Natural killer cell treated with Interleukin-12 subunit alpha and Interleukin-12 subunit beta and Interleukin-15 and Interleukin-18, amount 100 ng/mL, for 72 hours (primary cell): ENCODE measurements at regions not wholly inside any gene's neighbourhood (a gene's known extent, or its start where the extent isn't known, plus 50 kb on each side); places are given as distances from the start of the nearest gene placed in this dataset.
"Not testable (repeated sequence)": the region's sequence is repeated elsewhere in the genome, so short reads cannot be mapped to it uniquely, and the experiment has no call there.

Source experiments
- ATAC-seq, 2 donors: fragments of 150-1000 bp; cut with Tn5 transposase in 1 of 2; sonication (Bioruptor Pico), chemical (Tn5 transposase) in 1 of 2; 2 replicates each; pipeline ENCODE4 v1.10.0; 2021
- DNase-seq: peaks from one replicate; pipeline ENCODE4 v3.0.0; 2022; ENCODE audit warnings: low spot score
- H3K27ac Mint-ChIP-seq, 2 donors: 1 replicate in 1 of 2; 2 replicates in 1 of 2; pipeline ENCODE4 v1.8.0; 2022; ENCODE audit warnings: mixed read lengths in 2 of 2, mild to moderate bottlenecking in 1 of 2, moderate library complexity in 1 of 2
- H3K27me3 Mint-ChIP-seq, 2 donors: 1 replicate in 1 of 2; 2 replicates in 1 of 2; pipeline ENCODE4 v1.8.0; 2022; ENCODE audit warnings: mixed read lengths in 2 of 2
- H3K36me3 Mint-ChIP-seq: one replicate; pipeline ENCODE4 v1.8.0; 2022; ENCODE audit warnings: mixed read lengths
- H3K4me1 Mint-ChIP-seq, 2 donors: 1 replicate in 1 of 2; 2 replicates in 1 of 2; pipeline ENCODE4 v1.8.0; 2022; ENCODE audit warnings: low read depth in 2 of 2, mixed read lengths in 2 of 2, mild to moderate bottlenecking in 1 of 2
- H3K4me3 Mint-ChIP-seq: one replicate; pipeline ENCODE4 v1.8.0; 2022; ENCODE audit warnings: mixed read lengths
- H3K9me3 Mint-ChIP-seq: 2 replicates; pipeline ENCODE4 v1.8.0; 2022; ENCODE audit warnings: mixed read lengths

DNA sequence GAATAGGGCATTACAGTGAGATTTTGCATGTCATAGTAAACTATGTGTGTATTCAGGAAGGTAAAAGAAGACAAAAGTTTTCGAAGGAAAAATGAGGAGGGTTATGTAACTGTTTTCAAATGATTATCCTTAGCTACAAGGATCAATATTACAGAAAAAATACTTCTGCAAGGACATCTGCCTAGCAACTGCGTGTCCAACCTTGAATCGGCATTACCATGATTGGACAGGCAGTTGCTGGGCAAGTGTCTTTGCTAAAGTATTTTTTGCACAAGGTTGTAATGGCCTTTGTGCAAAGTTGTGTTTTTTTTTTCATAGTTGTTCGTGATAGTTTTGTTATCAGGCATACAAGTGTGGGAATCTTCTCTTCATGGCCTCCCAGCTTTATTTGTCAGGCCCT lies 136.8 kb downstream of the FASLG start:
- Mint-ChIP-seq H3K4me1 (peaks cover 2 to 4% of the 10 kb centered on the region in 2 donors), H3K9me3 (no peaks in the 10 kb centered on the region), H3K36me3 (no peaks in the 10 kb centered on the region), H3K4me3 (no peak overlapping the region), H3K27me3 (no peaks in the 10 kb centered on the region), H3K27ac (no peak overlapping the region)
- DNase-seq (no peak), ATAC-seq (no peak)

DNA sequence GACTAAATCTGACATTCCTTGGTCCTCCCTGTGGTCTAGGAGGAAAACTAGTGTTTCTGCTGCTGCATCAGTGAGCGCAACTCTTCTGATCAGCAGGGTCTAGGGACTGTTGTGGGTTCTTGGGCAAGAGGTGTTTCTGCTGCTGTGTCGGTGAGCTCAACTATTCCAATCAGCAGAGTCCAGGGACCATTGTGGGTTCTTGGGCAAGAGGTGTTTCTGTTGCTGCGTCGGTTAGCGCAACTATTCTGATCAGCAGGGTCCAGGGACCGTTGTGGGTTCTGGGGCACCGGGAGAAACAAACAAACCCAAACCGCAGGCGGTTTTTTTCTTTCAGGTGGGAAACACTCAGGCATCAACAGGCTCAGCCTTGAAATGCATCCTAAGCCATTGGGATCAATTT lies 140.9 kb downstream of the FASLG start:
- DNase-seq, H3K9me3 Mint-ChIP-seq, H3K36me3 Mint-ChIP-seq, ATAC-seq, H3K4me1 Mint-ChIP-seq, H3K27me3 Mint-ChIP-seq, H3K4me3 Mint-ChIP-seq: not testable (repeated sequence)
- peak overlapping the region in 1 of 2 donors; percentile 42 for H3K27ac Mint-ChIP-seq

GRCh38 chr1:172801771-172802322 lies 142.9 kb downstream of the FASLG start:
- Mint-ChIP-seq H3K27ac (no peak overlapping the region), H3K9me3 (peaks cover 3% of the 10 kb centered on the region), H3K36me3 (no peaks in the 10 kb centered on the region), H3K4me3 (no peak overlapping the region), H3K27me3 (no peaks in the 10 kb centered on the region), H3K4me1 (peaks cover 0 to 5% of the 10 kb centered on the region in 2 donors)
- DNase-seq (no peak), ATAC-seq (no peak)

DNA sequence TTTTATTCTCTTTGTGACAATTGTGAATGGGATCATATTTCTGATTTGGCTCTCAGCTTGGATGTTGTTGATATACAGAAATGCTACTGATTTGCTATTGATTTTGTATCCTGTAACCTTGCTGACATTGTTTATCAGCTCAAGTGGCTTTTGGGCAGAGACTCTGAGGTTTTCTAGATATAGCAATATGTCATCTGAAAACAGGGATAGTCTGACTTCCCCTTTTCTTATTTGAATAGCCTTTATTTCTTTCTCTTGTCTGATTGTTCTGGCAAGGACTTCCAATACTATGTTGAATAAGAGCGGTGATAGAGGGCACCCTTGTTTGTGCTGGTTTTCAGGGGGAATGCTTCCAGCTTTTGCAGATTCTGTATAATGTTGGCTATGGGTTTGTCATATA lies 150.8 kb downstream of the FASLG start:
- DNase-seq (no peak), ATAC-seq (no peak)
- peaks cover 34% of the 10 kb centered on the region for H3K36me3 Mint-ChIP-seq
- no peaks in the 10 kb centered on the region for H3K27me3 Mint-ChIP-seq
- peaks cover 8 to 18% of the 10 kb centered on the region in 2 donors for H3K4me1 Mint-ChIP-seq
- peaks cover 7% of the 10 kb centered on the region for H3K9me3 Mint-ChIP-seq
- no peak overlapping the region for H3K4me3 Mint-ChIP-seq
- no peak overlapping the region for H3K27ac Mint-ChIP-seq

- no peak for ATAC-seq
- no peak for DNase-seq
- H3K4me3 Mint-ChIP-seq, result no peak overlapping the region
- H3K4me1 Mint-ChIP-seq, result peaks cover 15 to 25% of the 10 kb centered on the region in 2 donors
- peaks cover 16% of the 10 kb centered on the region for H3K9me3 Mint-ChIP-seq
- no peak overlapping the region for H3K27ac Mint-ChIP-seq
- H3K27me3 Mint-ChIP-seq, result no peaks in the 10 kb centered on the region
- H3K36me3 Mint-ChIP-seq, result peaks cover 42% of the 10 kb centered on the region
These were observed 151.7 kb downstream of the FASLG start for GRCh38 chr1:172810480-172811175.

DNA sequence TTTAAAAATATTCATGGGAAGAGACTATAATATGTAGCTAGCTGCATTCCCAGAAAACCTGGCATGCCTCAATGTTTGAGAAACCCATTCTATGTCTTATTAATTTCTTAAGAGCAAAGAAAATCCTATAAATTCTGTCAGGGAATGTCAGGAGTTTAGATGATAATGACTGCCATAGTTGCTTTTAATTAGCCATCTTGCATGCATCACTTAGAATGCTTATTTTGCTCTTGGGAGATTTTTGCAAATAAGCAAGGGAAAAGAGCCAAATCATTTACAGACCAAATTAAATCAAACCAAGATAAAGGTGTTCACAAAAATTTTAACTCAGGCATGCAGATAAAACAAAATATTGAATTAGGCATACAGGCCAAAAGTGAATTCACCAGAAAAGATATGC lies 152.8 kb downstream of the FASLG start:
- no peak for DNase-seq
- H3K9me3 Mint-ChIP-seq, result peaks cover 16% of the 10 kb centered on the region
- H3K27me3 Mint-ChIP-seq, result no peaks in the 10 kb centered on the region
- H3K27ac Mint-ChIP-seq, result no peak overlapping the region
- peaks cover 51% of the 10 kb centered on the region for H3K36me3 Mint-ChIP-seq
- no peak overlapping the region for H3K4me3 Mint-ChIP-seq
- no peak for ATAC-seq
- H3K4me1 Mint-ChIP-seq, result peaks cover 24 to 36% of the 10 kb centered on the region in 2 donors

DNA sequence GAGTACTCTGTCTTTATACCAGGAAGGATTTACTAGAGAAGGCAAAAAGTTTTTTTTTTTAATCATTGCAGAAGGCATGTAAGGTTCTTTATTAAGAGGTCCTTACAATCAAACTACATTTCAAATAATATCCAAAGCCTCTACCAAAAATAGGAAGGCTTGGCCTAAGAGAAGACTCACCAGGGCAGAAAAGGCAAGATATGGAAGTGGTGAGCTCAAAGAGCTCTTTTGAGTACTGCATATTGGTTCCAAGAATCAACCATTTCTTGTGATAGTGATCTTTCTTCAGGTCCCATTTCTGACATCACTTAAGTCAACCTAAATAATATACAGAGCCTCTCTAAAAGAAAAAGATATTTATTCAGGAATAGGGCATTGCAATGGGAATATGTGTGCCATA lies 153.2 kb downstream of the FASLG start:
- no peaks in the 10 kb centered on the region for H3K27me3 Mint-ChIP-seq
- peaks cover 54% of the 10 kb centered on the region for H3K36me3 Mint-ChIP-seq
- ATAC-seq (no peak), DNase-seq (no peak)
- peaks cover 28 to 40% of the 10 kb centered on the region in 2 donors for H3K4me1 Mint-ChIP-seq
- H3K4me3 Mint-ChIP-seq, result no peak overlapping the region
- H3K27ac Mint-ChIP-seq, result no peak overlapping the region
- H3K9me3 Mint-ChIP-seq, result peaks cover 16% of the 10 kb centered on the region

DNA sequence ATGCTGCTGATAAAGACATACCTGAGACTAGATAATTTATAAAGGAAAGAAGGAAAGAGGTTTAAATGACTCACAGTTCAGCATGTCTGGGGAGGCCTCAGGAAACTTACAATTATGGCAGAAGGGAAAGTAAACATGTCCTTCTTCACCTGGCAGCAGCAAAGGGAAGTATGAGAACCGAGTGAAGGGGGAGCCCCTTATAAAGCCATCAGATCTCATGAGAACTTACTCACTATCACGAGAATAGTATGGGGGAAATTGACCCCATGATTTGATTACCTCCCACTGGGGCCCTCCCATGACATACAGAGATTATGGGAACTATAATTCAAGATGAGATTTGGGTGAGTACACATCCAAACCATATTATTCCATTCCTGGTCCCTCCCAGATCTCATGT lies 154.4 kb downstream of the FASLG start:
- ATAC-seq (no peak), DNase-seq (no peak)
- Mint-ChIP-seq H3K4me3 (no peak overlapping the region), H3K4me1 (peaks cover 39 to 52% of the 10 kb centered on the region in 2 donors), H3K27me3 (no peaks in the 10 kb centered on the region), H3K36me3 (peaks cover 46% of the 10 kb centered on the region), H3K27ac (peak overlapping the region in 1 of 2 donors; percentile 20), H3K9me3 (peaks cover 13% of the 10 kb centered on the region)

GRCh38 chr1:172814428-172814827 lies 155.5 kb downstream of the FASLG start:
- H3K4me3 Mint-ChIP-seq, result no peak overlapping the region
- peaks cover 50 to 63% of the 10 kb centered on the region in 2 donors for H3K4me1 Mint-ChIP-seq
- H3K27ac Mint-ChIP-seq, result no peak overlapping the region
- DNase-seq (no peak), ATAC-seq (no peak)
- H3K9me3 Mint-ChIP-seq, result peaks cover 13% of the 10 kb centered on the region
- peaks cover 39% of the 10 kb centered on the region for H3K36me3 Mint-ChIP-seq
- no peaks in the 10 kb centered on the region for H3K27me3 Mint-ChIP-seq

- peak overlapping the region; percentile 74 to 76 for H3K27ac Mint-ChIP-seq
- DNase-seq (no peak), ATAC-seq (no peak)
- H3K27me3 Mint-ChIP-seq, result no peaks in the 10 kb centered on the region
- peaks cover 62 to 76% of the 10 kb centered on the region in 2 donors for H3K4me1 Mint-ChIP-seq
- peaks cover 13% of the 10 kb centered on the region for H3K9me3 Mint-ChIP-seq
- H3K4me3 Mint-ChIP-seq, result no peak overlapping the region
- peaks cover 39% of the 10 kb centered on the region for H3K36me3 Mint-ChIP-seq
These were observed 156.8 kb downstream of the FASLG start for GRCh38 chr1:172815740-172816139.

GRCh38 chr1:172818841-172819527 lies 160.1 kb downstream of the FASLG start:
- H3K9me3 Mint-ChIP-seq, result peaks cover 10% of the 10 kb centered on the region
- DNase-seq, result peak; percentile 71
- peaks cover 22% of the 10 kb centered on the region for H3K36me3 Mint-ChIP-seq
- H3K4me1 Mint-ChIP-seq, result peaks cover 68 to 75% of the 10 kb centered on the region in 2 donors
- H3K4me3 Mint-ChIP-seq, result peak overlapping the region; percentile 78
- H3K27me3 Mint-ChIP-seq, result no peaks in the 10 kb centered on the region
- peak; percentile 92 to 95 for ATAC-seq
- peak overlapping the region; percentile 76 to 88 for H3K27ac Mint-ChIP-seq

DNA sequence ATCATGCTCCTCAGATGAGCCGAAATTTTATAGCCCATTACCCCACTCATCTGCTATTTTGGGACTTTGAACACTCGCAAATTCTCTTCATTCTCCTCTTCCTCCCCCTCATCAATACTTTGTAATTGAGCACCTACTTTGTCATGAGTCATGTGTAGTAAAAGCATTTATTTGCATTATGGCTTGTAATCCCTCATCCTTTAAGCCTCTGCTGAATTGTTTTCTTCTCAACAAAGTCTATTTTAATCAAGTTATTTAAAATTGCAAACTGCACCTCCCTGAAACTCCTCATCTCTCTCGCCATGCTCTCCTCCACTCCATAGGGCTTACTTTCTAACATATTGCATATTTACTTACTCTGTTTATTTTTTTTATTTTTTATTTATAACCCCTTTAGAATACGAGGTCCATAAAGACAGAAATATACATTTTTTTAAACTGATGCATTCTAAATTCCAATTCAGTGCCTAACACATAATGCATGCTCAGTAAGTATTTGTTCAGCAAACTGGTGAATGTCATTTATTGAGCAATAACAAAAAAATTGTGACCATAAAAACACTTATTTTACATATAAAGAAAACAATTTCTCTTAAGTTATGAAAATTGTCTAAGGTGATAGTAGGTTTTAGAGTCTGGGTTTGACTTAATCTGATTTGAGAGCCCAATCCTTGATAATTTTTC lies 161.7 kb downstream of the FASLG start:
- H3K4me1 Mint-ChIP-seq, result peaks cover 61 to 67% of the 10 kb centered on the region in 2 donors
- peaks cover under 1% of the 10 kb centered on the region for H3K9me3 Mint-ChIP-seq
- no peak for DNase-seq
- H3K27me3 Mint-ChIP-seq, result no peaks in the 10 kb centered on the region
- ATAC-seq, result no peak
- peak overlapping the region; percentile 76 to 88 for H3K27ac Mint-ChIP-seq
- H3K4me3 Mint-ChIP-seq, result peak overlapping the region; percentile 78
- H3K36me3 Mint-ChIP-seq, result peaks cover 12% of the 10 kb centered on the region

GRCh38 chr1:172821609-172822274 lies 162.8 kb downstream of the FASLG start:
- Mint-ChIP-seq H3K27me3 (no peaks in the 10 kb centered on the region), H3K9me3 (no peaks in the 10 kb centered on the region), H3K36me3 (peaks cover 2% of the 10 kb centered on the region), H3K4me3 (no peak overlapping the region), H3K27ac (peak overlapping the region in 1 of 2 donors; percentile 76), H3K4me1 (peaks cover 51 to 56% of the 10 kb centered on the region in 2 donors)
- ATAC-seq (no peak), DNase-seq (no peak)
